Mucosa of descending colon (tissue), 3 donors: ENCODE measurements at regions not wholly inside any gene's neighbourhood (a gene's known extent, or its start where the extent isn't known, plus 50 kb on each side); places are given as distances from the start of the nearest gene placed in this dataset.

ENCODE experiments used
- ATAC-seq: fragments of 200-7000 bp; cut with Tn5 transposase; one replicate; pipeline ENCODE4 v1.9.1; 2020; ENCODE audit warnings: mild to moderate bottlenecking, moderate library complexity
- DNase-seq, 3 donors: peaks; one replicate each; pipeline ENCODE4 v3.0.0-alpha.2; 2020
- H3K36me3 ChIP-seq: fragments of 200-600 bp; one replicate; pipeline ENCODE4 v1.8.0; 2021; ENCODE audit warnings: low read depth, mild to moderate bottlenecking
- H3K4me1 ChIP-seq: fragments of 200-600 bp; one replicate; pipeline ENCODE4 v1.8.0; 2021; ENCODE audit warnings: low read depth, mild to moderate bottlenecking
- H3K4me3 ChIP-seq: fragments of 200-600 bp; one replicate; pipeline ENCODE4 v1.8.0; 2021; ENCODE audit warnings: mild to moderate bottlenecking
- H3K9me3 ChIP-seq: fragments of 200-600 bp; one replicate; pipeline ENCODE4 v1.8.0; 2021; ENCODE audit warnings: mild to moderate bottlenecking
- CTCF ChIP-seq: fragments of 200-600 bp; IDR thresholded peaks from one replicate; pipeline ENCODE4 v1.8.0; 2022; ENCODE audit warnings: antibody characterized with exemption, mild to moderate bottlenecking
- intact Hi-C, 2 donors: fragments of 100-400 bp; cut with DNase I in 1 of 2; cut with micrococcal nuclease in 1 of 2; formaldehyde crosslinking; loops; one replicate each; pipeline versions ENCODE4 v1.11.0 to v1.11.1; 2022; cut with DNase I, micrococcal nuclease
- donor health status: DM: no; HTN: no; CAD: no; lungs with moderate emphysema.
- donor health status: DM: no; HTN: no; CAD: no.
- donor health status: DM: no; HTN: yes; CAD: no.

GRCh38 chr4:137267024-137267423, 265.3 kb downstream of the PCDH18 start:
- H3K4me1 ChIP-seq, result no peaks in the 10 kb centered on the region
- intact Hi-C loops, result no loop called here
- TF ChIP-seq CTCF, result no peak
- ATAC-seq (no peak), DNase-seq (no peak)
- H3K9me3 ChIP-seq, result no peaks in the 10 kb centered on the region
- H3K4me3 ChIP-seq, result no peak overlapping the region
- no peaks in the 10 kb centered on the region for H3K36me3 ChIP-seq

GRCh38 chr4:137266511-137266910, 265.8 kb downstream of the PCDH18 start:
- no peak for TF ChIP-seq CTCF
- no peak for ATAC-seq
- intact Hi-C loops, result no loop called here

GRCh38 chr4:137263206-137263605, 269.1 kb downstream of the PCDH18 start:
- no peaks in the 10 kb centered on the region for H3K9me3 ChIP-seq
- H3K4me3 ChIP-seq, result no peak overlapping the region
- H3K36me3 ChIP-seq, result no peaks in the 10 kb centered on the region
- TF ChIP-seq CTCF, result no peak
- no peaks in the 10 kb centered on the region for H3K4me1 ChIP-seq
- intact Hi-C loops, result no loop called here
- ATAC-seq, result no peak
- no peak for DNase-seq

More at GRCh38 chr4:137266511-137266910, 265.8 kb downstream of the PCDH18 start:
- DNase-seq, result no peak
- Histone ChIP-seq H3K36me3 (no peaks in the 10 kb centered on the region), H3K9me3 (no peaks in the 10 kb centered on the region), H3K4me3 (no peak overlapping the region), H3K4me1 (no peaks in the 10 kb centered on the region)

- DNase-seq (no peak), ATAC-seq (no peak)
- Histone ChIP-seq H3K4me3 (no peak overlapping the region), H3K9me3 (peaks cover 5% of the 10 kb centered on the region), H3K36me3 (no peaks in the 10 kb centered on the region), H3K4me1 (no peaks in the 10 kb centered on the region)
- intact Hi-C loops, result no loop called here
- TF ChIP-seq CTCF, result no peak
Measured at GRCh38 chr4:137253949-137254348, 278.3 kb downstream of the PCDH18 start.

- intact Hi-C loops, result no loop called here
- DNase-seq (no peak), ATAC-seq (no peak)
- TF ChIP-seq CTCF, result no peak
- no peaks in the 10 kb centered on the region for H3K36me3 ChIP-seq
- no peaks in the 10 kb centered on the region for H3K4me1 ChIP-seq
- no peak overlapping the region for H3K4me3 ChIP-seq
- H3K9me3 ChIP-seq, result no peaks in the 10 kb centered on the region
Measured at GRCh38 chr4:137249112-137249511, 283.2 kb downstream of the PCDH18 start.

- no peak overlapping the region for H3K4me3 ChIP-seq
- H3K36me3 ChIP-seq, result no peaks in the 10 kb centered on the region
- H3K9me3 ChIP-seq, result no peaks in the 10 kb centered on the region
- intact Hi-C loops, result no loop called here
- ATAC-seq (no peak), DNase-seq (no peak)
- no peaks in the 10 kb centered on the region for H3K4me1 ChIP-seq
- no peak for TF ChIP-seq CTCF
Measured at GRCh38 chr4:137238456-137239162, 293.7 kb downstream of the PCDH18 start.
